GM12892 (cell line): ENCODE measurements at regions not wholly inside any gene's neighbourhood (a gene's known extent, or its start where the extent isn't known, plus 50 kb on each side); places are given as distances from the start of the nearest gene placed in this dataset.
"Not testable (repeated sequence)": the region's sequence is repeated elsewhere in the genome, so short reads cannot be mapped to it uniquely, and the experiment has no call there.

ENCODE experiments used
- DNase-seq: peaks from one replicate; pipeline ENCODE4 v3.0.0; 2011; ENCODE audit not compliant: insufficient read length
- FAIRE-seq: peaks from 2 replicates; lab custom pipeline; 2011; peaks lifted over from hg19 to GRCh38; lab: Jason Lieb, UNC
- POLR2A ChIP-seq: IDR thresholded peaks from 2 replicates; pipeline ENCODE4 v1.6.1; 2011; ENCODE audit warnings: low read depth, low read length, control low read depth
- POLR2AphosphoS5 ChIP-seq: IDR thresholded peaks from 2 replicates; pipeline ENCODE4 v1.6.1; 2011; ENCODE audit warnings: low read depth, low read length, control low read depth
- TAF1 ChIP-seq: IDR thresholded peaks from 2 replicates; pipeline ENCODE4 v1.6.1; 2011; ENCODE audit warnings: low read depth, mild to moderate bottlenecking, control low read depth, low read length, borderline replicate concordance

- no peak for FAIRE-seq
- TF ChIP-seq POLR2A (no peak), POLR2AphosphoS5 (no peak), TAF1 (no peak)
These were observed 116.9 kb upstream of the ARRDC3 start for GRCh38 chr5:91499943-91500531.

DNA sequence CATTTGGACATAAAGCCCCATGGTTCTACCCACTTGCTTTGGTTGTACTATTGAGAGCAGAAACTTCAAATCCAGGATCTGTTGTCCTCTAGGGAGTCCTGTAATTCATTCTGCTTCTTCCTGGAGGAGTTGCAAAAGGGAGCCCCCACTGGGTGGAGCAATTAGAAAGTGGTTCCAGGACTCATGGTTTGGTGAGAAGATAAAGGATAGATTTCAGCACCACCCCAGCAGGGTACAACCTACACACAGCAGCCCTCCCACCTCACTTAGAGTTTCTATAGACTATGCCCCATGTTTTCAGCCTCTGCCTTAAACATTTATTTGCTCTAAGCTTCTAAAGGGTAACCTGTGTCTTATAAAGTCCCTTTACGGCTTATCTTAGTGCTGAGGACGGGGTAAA lies 112.6 kb upstream of the ARRDC3 start:
- TF ChIP-seq POLR2AphosphoS5 (no peak), POLR2A (no peak), TAF1 (no peak)
- DNase-seq, result no peak
- FAIRE-seq, result no peak

More at GRCh38 chr5:91499943-91500531, 116.9 kb upstream of the ARRDC3 start:
- no peak for DNase-seq

DNA sequence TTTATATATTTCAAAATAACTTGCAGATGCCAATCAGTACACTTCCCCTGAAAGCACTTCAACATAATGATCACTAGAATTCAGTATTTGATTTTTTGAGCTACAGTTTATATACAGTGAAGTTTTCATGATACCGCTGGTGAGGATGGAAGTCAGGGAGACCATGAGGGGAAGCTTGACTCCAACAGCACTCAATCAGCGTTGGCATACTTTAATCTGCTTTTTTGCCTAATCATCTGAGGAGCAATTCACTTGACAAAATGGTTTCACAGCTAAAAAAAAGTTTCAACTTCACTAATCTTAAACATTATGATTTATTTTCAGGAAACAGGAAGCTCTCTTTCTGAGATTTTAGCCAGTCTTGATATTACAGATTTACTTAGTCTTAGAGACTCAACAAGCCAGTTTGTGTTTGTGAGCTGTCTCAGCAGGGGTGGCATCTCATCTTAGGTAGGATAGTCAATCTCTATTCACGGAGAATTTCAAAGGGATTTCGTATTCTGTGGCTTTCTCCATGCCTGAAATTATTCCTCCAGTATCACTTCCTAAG lies 111.4 kb upstream of the ARRDC3 start:
- no peak for DNase-seq
- no peak for FAIRE-seq

DNA sequence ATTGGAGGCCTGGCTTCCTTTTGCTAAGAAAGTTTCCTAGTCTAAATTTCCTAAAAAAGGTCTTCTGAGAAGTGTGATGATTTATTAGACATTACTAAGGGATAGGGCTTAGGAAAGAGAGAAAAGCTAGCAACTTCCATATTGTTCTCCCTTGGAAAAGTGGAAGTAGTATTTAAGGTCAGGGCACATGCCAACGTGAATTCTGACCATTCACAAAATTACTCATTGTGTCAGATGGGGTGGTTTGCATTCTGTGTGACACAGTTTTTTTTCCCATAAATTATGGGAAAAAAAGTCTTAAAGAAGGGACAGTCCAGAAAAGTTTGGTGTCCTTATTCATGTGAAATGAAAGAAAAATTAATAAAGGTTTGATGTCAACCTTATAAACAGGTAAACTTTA lies 110.0 kb upstream of the ARRDC3 start:
- DNase-seq, result no peak
- TF ChIP-seq POLR2A (no peak), TAF1 (no peak), POLR2AphosphoS5 (no peak)
- FAIRE-seq, result no peak

More for the DNA sequence above, 111.4 kb upstream of the ARRDC3 start:
- TF ChIP-seq TAF1 (no peak), POLR2AphosphoS5 (no peak), POLR2A (no peak)

DNA sequence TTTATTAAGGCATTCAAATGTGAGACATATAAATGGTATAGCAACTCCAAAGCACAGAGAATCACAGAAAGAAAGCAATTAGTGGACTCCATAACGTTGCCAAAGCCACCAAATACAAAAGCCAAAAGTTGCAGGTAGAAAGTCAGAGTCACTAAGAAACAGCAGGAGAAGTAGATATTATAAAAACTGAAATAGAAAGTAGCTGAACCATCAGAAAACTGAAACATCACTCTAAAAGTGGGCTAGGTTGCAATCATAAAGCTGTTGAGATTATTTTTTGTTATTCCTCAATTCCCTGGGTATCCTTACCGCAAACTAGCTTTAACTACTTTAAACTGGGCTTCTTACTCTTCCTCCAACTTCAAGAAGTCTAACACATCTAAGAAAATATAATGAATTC lies 108.1 kb upstream of the ARRDC3 start:
- TF ChIP-seq POLR2A (no peak), POLR2AphosphoS5 (no peak)
- DNase-seq, result no peak
- FAIRE-seq, result no peak

DNA sequence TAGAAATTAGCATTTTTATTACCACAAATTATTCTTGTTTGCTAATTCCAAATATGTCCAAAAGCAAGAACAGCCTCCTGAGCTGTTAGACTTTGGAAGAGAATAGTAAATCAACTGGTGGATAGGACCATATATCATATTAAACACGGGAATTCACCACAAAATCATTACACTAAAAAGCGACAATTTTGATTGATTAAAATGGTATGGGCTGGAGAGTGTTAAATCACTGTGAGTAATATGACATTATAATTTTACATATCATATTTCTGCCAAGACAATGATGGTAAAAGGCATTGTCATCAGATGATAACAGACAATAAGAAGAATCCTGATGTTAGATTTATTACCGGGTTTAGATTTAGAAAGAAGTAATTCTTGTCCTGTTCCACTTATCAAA lies 107.2 kb upstream of the ARRDC3 start:
- FAIRE-seq, result no peak
- TF ChIP-seq POLR2A (no peak), TAF1 (no peak), POLR2AphosphoS5 (no peak)

GRCh38 chr5:91487420-91487819 lies 104.3 kb upstream of the ARRDC3 start:
- FAIRE-seq (no peak), DNase-seq (no peak)
- no peak for TF ChIP-seq POLR2A

More for the DNA sequence above, 107.2 kb upstream of the ARRDC3 start:
- DNase-seq, result no peak

DNA sequence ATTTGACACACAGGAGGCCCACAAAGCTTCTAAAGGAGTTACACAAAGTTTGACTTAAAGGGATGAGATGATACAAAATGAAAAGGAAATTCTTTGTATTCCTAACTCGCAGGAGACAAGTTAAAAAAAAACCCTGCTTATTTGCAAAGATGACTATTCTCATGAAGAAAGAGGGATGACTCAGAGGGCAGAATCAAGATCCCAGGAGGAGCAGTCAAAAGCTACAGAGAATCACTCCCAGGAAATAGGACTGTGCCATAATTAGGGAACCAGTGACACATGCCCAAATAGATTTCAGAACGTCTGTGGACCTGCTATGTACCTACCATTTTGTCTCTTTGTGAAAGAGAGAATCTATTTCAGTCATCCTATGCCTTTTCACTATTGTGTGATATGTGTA lies 103.5 kb upstream of the ARRDC3 start:
- FAIRE-seq, result no peak
- TF ChIP-seq POLR2A, result no peak
- no peak for DNase-seq

GRCh38 chr5:91484662-91485061 lies 101.5 kb upstream of the ARRDC3 start:
- DNase-seq (no peak), FAIRE-seq (no peak)
- TF ChIP-seq POLR2AphosphoS5, result no peak
- TF ChIP-seq TAF1, result no peak
- no peak for TF ChIP-seq POLR2A

DNA sequence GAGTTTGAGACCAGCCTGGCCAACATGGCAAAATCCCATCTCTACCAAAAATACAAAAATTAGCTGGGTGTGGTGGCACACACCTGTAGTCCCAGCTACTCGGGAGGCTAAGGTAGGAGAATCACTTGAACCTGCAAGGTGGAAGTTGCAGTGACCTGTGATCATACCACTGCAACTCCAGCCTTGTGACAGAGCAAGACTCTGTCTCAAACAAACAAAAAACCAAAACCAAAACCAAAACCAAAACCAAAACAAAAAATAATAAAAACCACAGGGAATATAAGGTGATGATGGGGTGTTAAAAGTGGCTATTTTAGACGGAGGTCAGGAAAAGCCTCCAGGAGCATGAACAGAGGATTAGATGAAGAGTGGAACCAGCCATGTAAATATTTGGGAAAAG lies 96.3 kb upstream of the ARRDC3 start:
- not testable (repeated sequence) for FAIRE-seq, DNase-seq

DNA sequence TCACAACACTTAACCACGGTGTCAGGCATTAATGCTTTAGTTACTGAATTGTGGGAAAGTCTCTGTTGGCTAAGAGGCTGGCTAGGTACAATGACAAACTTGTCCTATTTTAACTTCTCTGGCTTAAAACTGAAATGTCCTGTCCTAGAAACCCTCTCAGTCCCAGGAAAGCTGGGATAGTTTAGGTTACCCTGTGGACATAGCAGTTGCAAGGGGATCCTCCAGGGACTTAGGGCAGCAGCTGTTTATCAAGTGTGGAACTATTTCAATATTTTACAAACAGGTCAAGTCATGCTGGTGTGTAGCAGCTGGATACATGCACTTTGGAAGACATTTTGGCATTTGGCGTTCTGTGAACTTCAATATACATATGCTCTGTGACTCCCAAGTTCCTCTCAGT lies 95.0 kb upstream of the ARRDC3 start:
- FAIRE-seq (no peak), DNase-seq (no peak)
- TF ChIP-seq TAF1, result no peak
- TF ChIP-seq POLR2AphosphoS5, result no peak
- TF ChIP-seq POLR2A, result no peak

GRCh38 chr5:91477408-91477807 lies 94.3 kb upstream of the ARRDC3 start:
- DNase-seq (no peak), FAIRE-seq (no peak)
- TF ChIP-seq TAF1 (no peak), POLR2A (no peak), POLR2AphosphoS5 (no peak)

DNA sequence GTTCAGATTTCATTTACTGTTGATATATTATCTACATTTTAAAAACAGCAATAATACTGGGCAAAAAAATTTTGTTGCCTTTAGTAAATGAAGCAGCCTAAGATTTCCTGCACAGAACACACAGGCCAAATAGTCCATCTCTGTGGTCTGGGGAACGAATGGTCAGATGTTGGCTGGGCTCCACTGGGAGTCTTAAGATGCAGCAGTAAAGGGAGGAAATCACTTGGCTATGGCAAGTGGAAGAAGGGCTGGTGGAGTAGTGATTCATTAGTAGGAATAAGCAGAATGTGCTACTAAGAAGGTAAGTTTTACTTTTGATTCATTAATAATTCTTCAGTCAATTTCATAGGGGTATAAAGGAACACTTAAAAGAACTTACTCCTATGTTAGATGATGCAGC lies 91.1 kb upstream of the ARRDC3 start:
- FAIRE-seq (no peak), DNase-seq (no peak)
- no peak for TF ChIP-seq POLR2A
- TF ChIP-seq POLR2AphosphoS5, result no peak
- TF ChIP-seq TAF1, result no peak
